K562 (cell line): ENCODE measurements at regions not wholly inside any gene's neighbourhood (a gene's known extent, or its start where the extent isn't known, plus 50 kb on each side); places are given as distances from the start of the nearest gene placed in this dataset.
"Not testable (repeated sequence)": the region's sequence is repeated elsewhere in the genome, so short reads cannot be mapped to it uniquely, and the experiment has no call there.

ENCODE experiments used
- ATAC-seq: fragments of 200-7000 bp; cut with Tn5 transposase; 3 replicates; pipeline ENCODE4 v1.9.1; 2020; ENCODE audit warnings: moderate library complexity
- BruUV-seq: library from RNA; stranded (reverse); fragments of 400-500 nt; replicated peaks from 2 replicates; lab custom pipeline; 2021; lab: Mats Ljungman, UMichigan
- CTCF ChIA-PET: fragments of 300-600 bp; formaldehyde crosslinking; extraction: SDS; loops from one replicate; lab custom pipeline; 2021; ENCODE audit warnings: low intra/inter-chr PET ratio; lab: Yijun Ruan, JAX
- POLR2A ChIA-PET: fragments of 300-600, 350-650 bp; sonication (Branson Sonifier 250); formaldehyde crosslinking; extraction: SDS; loops from one replicate; lab custom pipeline; 2021; ENCODE audit warnings: antibody characterized with exemption, inconsistent platforms; lab: Yijun Ruan, JAX
- DNase-seq, 4 experiments: peaks; one replicate each; pipeline versions ENCODE4 v3.0.0 to v3.0.0-alpha.2; 2011 to 2018; ENCODE audit warnings: low spot score in 3 of 4, mixed read lengths in 3 of 4; ENCODE audit errors: extremely low read depth in 1 of 4
- FAIRE-seq: peaks from 2 replicates; lab custom pipeline; 2011; peaks lifted over from hg19 to GRCh38; lab: Jason Lieb, UNC
- H2AFZ ChIP-seq: 2 replicates; pipeline ENCODE4 v1.6.0; 2011; ENCODE audit warnings: low read depth, low read length, control low read depth, inconsistent platforms
- H3K27ac ChIP-seq: fragments of 200-600 bp; 3 replicates; pipeline ENCODE4 v1.8.0; 2011; ENCODE audit warnings: low read depth, mild to moderate bottlenecking, control low read depth, inconsistent platforms, low read length, moderate library complexity, mixed read lengths; ENCODE audit errors: extremely low read depth
- H3K27me3 ChIP-seq, 2 experiments: fragments of 300-600 bp in 1 of 2; 2 replicates in 1 of 2; 3 replicates in 1 of 2; pipeline versions ENCODE4 v1.6.0 to v1.8.0; 2011; ENCODE audit warnings: inconsistent platforms in 2 of 2, low read length in 2 of 2, mild to moderate bottlenecking in 1 of 2, mixed read lengths in 1 of 2, moderate library complexity in 1 of 2; ENCODE audit not compliant: control insufficient read depth in 2 of 2, insufficient read depth in 2 of 2
- H3K36me3 ChIP-seq: fragments of 300-600 bp; 3 replicates; pipeline ENCODE4 v1.8.0; 2011; ENCODE audit warnings: mild to moderate bottlenecking, low read length, inconsistent platforms; ENCODE audit not compliant: control insufficient read depth, insufficient read depth
- H3K4me1 ChIP-seq, 2 experiments: fragments of 200-600 bp in 1 of 2; replicated peaks in 1 of 2; 2 replicates in 1 of 2; 3 replicates in 1 of 2; pipeline versions ENCODE4 v1.5.1 to v1.8.0; 2011; ENCODE audit warnings: inconsistent platforms in 2 of 2, low read length in 2 of 2, mild to moderate bottlenecking in 1 of 2, mixed read lengths in 1 of 2, moderate library complexity in 1 of 2; ENCODE audit not compliant: control insufficient read depth in 2 of 2, insufficient read depth in 2 of 2
- H3K4me2 ChIP-seq: 2 replicates; pipeline ENCODE4 v1.6.1; 2011; ENCODE audit warnings: low read length, control low read depth, inconsistent platforms, mixed read lengths; ENCODE audit not compliant: insufficient read depth
- H3K4me3 ChIP-seq: fragments of 200-600 bp; sonication (generic), shearing (Covaris generic); 2 replicates; pipeline ENCODE4 v1.5.1; 2016; ENCODE audit warnings: control low read depth, inconsistent platforms
- H3K79me2 ChIP-seq: fragments of 200-600 bp; 3 replicates; pipeline ENCODE4 v1.8.0; 2011; ENCODE audit warnings: low read length, inconsistent platforms; ENCODE audit not compliant: control insufficient read depth, insufficient read depth
- H3K9ac ChIP-seq, 2 experiments: 2 replicates each; pipeline versions ENCODE4 v1.6.0 to v1.6.1; 2011; ENCODE audit warnings: low read depth in 2 of 2, low read length in 2 of 2, control low read depth in 1 of 2, inconsistent platforms in 1 of 2, mild to moderate bottlenecking in 1 of 2, mixed read lengths in 1 of 2; ENCODE audit not compliant: insufficient read depth in 1 of 2
- H3K9me1 ChIP-seq: one replicate; pipeline ENCODE4 v1.6.0; 2011; ENCODE audit warnings: inconsistent platforms, mild to moderate bottlenecking, low read length, moderate library complexity; ENCODE audit not compliant: control insufficient read depth, insufficient read depth
- H3K9me3 ChIP-seq: replicated peaks from 2 replicates; pipeline ENCODE4 v1.5.1; 2011; ENCODE audit warnings: low read depth, low read length, inconsistent platforms; ENCODE audit not compliant: control insufficient read depth, insufficient read depth
- H4K20me1 ChIP-seq: replicated peaks from 2 replicates; pipeline ENCODE4 v1.6.1; 2011; ENCODE audit warnings: low read length, inconsistent platforms, mixed read lengths; ENCODE audit not compliant: control insufficient read depth, insufficient read depth
- GABPB2 ChIP-seq: fragments of 250-450 bp; sonication (Bioruptor Pico); conservative IDR thresholded peaks from 2 replicates; pipeline ENCODE4 v1.5.1; 2021; ENCODE audit warnings: mild to moderate bottlenecking
- HOXB6 ChIP-seq: fragments of 250-450 bp; sonication (Bioruptor Pico); IDR thresholded peaks from 2 replicates; pipeline ENCODE4 v1.5.1; 2022; ENCODE audit warnings: mild to moderate bottlenecking, borderline replicate concordance
- MTF1 ChIP-seq: fragments of 250-450 bp; sonication (Bioruptor Pico); IDR thresholded peaks from 2 replicates; pipeline ENCODE4 v1.9.0; 2021; ENCODE audit warnings: moderate library complexity, mild to moderate bottlenecking, inconsistent platforms, borderline replicate concordance
- NFIX ChIP-seq: fragments of 250-450 bp; sonication (Bioruptor Pico); IDR thresholded peaks from 2 replicates; pipeline ENCODE4 v1.4.0; 2020; ENCODE audit warnings: low read depth, mild to moderate bottlenecking, moderate library complexity
- NR2F6 ChIP-seq: fragments of 450-650 bp; formaldehyde crosslinking; IDR thresholded peaks from 2 replicates; pipeline ENCODE4 v1.4.0; 2020; ENCODE audit warnings: mild to moderate bottlenecking
- PHTF2 ChIP-seq: fragments of 250-450 bp; sonication (Bioruptor Pico); IDR thresholded peaks from 2 replicates; pipeline ENCODE4 v1.5.0; 2021; ENCODE audit warnings: mild to moderate bottlenecking
- PPARD ChIP-seq: fragments of 250-450 bp; sonication (Bioruptor Pico); IDR thresholded peaks from 2 replicates; pipeline ENCODE4 v1.8.0; 2022; ENCODE audit warnings: inconsistent platforms, mild to moderate bottlenecking, moderate library complexity
- SRF ChIP-seq, 2 experiments: fragments of 250-450, 450-650 bp in 1 of 2; sonication (Bioruptor Pico) in 1 of 2; sonication (generic) in 1 of 2; formaldehyde crosslinking; IDR thresholded peaks; 2 replicates each; pipeline versions ENCODE4 v1.5.0 to v1.5.1; 2020 to 2022; ENCODE audit warnings: mild to moderate bottlenecking in 1 of 2, missing genetic modification reagents in 1 of 2
- ZFP30 ChIP-seq: fragments of 250-450 bp; sonication (Bioruptor Pico); IDR thresholded peaks from 2 replicates; pipeline ENCODE4 v1.8.0; 2022; ENCODE audit warnings: moderate library complexity, mild to moderate bottlenecking, inconsistent platforms, borderline replicate concordance
- ZNF79 ChIP-seq: fragments of 250-450 bp; sonication (Bioruptor Pico); IDR thresholded peaks from 2 replicates; pipeline ENCODE4 v1.4.0; 2020; ENCODE audit warnings: low read depth, mild to moderate bottlenecking, moderate library complexity
- WGBS: fragments of 100-300 bp; shearing (Covaris generic); methylation state at CpG from one replicate; pipeline ENCODE4 v1.1.6; 2016; ENCODE audit warnings: low coverage, mixed read lengths; ENCODE audit not compliant: insufficient coverage; ENCODE audit errors: missing lambda C conversion rate; 5-methylcytosine and 5-hydroxymethylcytosine counted together
- in situ Hi-C: fragments of 300-500 bp; cut with MboI; formaldehyde crosslinking; loops from 4 replicates; pipeline ENCODE4 v1.15.0; 2018; ENCODE audit warnings: inconsistent platforms, mixed read lengths
- intact Hi-C: fragments of 100-400 bp; cut with micrococcal nuclease; formaldehyde crosslinking; loops from 2 replicates; pipeline ENCODE4 v1.14.2; 2022
- TF ChIP-seq, protein P1 (sequence below): fragments of 250-450 bp; sonication (Bioruptor Pico); IDR thresholded peaks from 2 replicates; pipeline ENCODE4 v1.8.0; 2022; ENCODE audit warnings: inconsistent platforms, mild to moderate bottlenecking, moderate library complexity, borderline replicate concordance
- TF ChIP-seq, protein P2 (sequence below), 3 experiments: fragments of 200-800 bp in 1 of 3; fragments of 250-450 bp in 1 of 3; fragments of 450-650 bp in 1 of 3; sonication (Bioruptor Pico) in 1 of 3; sonication (Bioruptor generic) in 1 of 3; formaldehyde crosslinking in 1 of 3; IDR thresholded peaks; 2 replicates each; pipeline versions ENCODE4 v1.6.1 to v1.8.0; 2016 to 2022; ENCODE audit warnings: mild to moderate bottlenecking in 2 of 3, missing genetic modification characterization in 2 of 3, missing compliant biosample characterization in 1 of 3, moderate library complexity in 1 of 3
- TF ChIP-seq, protein P3 (sequence below): fragments of 250-450 bp; sonication (Bioruptor Pico); IDR thresholded peaks from 2 replicates; pipeline ENCODE4 v1.4.0; 2020; ENCODE audit warnings: mild to moderate bottlenecking, moderate library complexity

DNA sequence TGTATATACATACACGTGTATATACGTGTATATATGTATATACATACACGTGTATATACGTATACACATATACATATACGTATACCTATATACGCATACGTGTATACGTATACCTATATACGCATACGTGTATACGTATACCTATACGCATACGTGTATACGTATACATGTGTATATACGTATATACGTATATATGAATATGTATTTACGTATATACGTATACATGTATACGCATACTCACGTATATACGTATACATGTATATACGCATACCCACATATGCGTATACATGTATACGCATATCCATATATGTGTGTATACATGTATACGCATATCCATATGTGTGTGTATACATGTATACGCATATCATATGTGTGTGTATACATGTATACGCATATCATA is 487.8 kb upstream of the TMEFF2 start:
- WGBS, result 86% methylated on average over 19 of the region's 27 CpGs
- in situ Hi-C loops, H3K4me3 ChIP-seq, BruUV-seq, ATAC-seq, FAIRE-seq, H3K27ac ChIP-seq, DNase-seq, H3K27me3 ChIP-seq, POLR2A ChIA-PET, CTCF ChIA-PET, H3K9ac ChIP-seq, H3K36me3 ChIP-seq, H4K20me1 ChIP-seq, H3K4me2 ChIP-seq, H2AFZ ChIP-seq, intact Hi-C loops, H3K4me1 ChIP-seq, H3K9me1 ChIP-seq, H3K79me2 ChIP-seq, H3K9me3 ChIP-seq: not testable (repeated sequence)
- TF ChIP-seq PPARD (CRISPR knock-in tag), result peak; percentile 83
- peak; percentile 71; the same call in 1 of the 2 replicates for TF ChIP-seq PHTF2 (CRISPR knock-in tag)
- 0 out of 2 replicates have a peak, but pooled peaks have one; percentile 19 for TF ChIP-seq ZNF79 (CRISPR knock-in tag)
- TF ChIP-seq NFIX (CRISPR knock-in tag), result peak; percentile 78
- TF ChIP-seq, protein P1, sequence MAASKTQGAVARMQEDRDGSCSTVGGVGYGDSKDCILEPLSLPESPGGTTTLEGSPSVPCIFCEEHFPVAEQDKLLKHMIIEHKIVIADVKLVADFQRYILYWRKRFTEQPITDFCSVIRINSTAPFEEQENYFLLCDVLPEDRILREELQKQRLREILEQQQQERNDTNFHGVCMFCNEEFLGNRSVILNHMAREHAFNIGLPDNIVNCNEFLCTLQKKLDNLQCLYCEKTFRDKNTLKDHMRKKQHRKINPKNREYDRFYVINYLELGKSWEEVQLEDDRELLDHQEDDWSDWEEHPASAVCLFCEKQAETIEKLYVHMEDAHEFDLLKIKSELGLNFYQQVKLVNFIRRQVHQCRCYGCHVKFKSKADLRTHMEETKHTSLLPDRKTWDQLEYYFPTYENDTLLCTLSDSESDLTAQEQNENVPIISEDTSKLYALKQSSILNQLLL (CRISPR knock-in tag), result peak; percentile 99
- TF ChIP-seq ZFP30 (CRISPR knock-in tag), result peak; percentile 63; the same call in 1 of the 2 replicates
- TF ChIP-seq, protein P2, sequence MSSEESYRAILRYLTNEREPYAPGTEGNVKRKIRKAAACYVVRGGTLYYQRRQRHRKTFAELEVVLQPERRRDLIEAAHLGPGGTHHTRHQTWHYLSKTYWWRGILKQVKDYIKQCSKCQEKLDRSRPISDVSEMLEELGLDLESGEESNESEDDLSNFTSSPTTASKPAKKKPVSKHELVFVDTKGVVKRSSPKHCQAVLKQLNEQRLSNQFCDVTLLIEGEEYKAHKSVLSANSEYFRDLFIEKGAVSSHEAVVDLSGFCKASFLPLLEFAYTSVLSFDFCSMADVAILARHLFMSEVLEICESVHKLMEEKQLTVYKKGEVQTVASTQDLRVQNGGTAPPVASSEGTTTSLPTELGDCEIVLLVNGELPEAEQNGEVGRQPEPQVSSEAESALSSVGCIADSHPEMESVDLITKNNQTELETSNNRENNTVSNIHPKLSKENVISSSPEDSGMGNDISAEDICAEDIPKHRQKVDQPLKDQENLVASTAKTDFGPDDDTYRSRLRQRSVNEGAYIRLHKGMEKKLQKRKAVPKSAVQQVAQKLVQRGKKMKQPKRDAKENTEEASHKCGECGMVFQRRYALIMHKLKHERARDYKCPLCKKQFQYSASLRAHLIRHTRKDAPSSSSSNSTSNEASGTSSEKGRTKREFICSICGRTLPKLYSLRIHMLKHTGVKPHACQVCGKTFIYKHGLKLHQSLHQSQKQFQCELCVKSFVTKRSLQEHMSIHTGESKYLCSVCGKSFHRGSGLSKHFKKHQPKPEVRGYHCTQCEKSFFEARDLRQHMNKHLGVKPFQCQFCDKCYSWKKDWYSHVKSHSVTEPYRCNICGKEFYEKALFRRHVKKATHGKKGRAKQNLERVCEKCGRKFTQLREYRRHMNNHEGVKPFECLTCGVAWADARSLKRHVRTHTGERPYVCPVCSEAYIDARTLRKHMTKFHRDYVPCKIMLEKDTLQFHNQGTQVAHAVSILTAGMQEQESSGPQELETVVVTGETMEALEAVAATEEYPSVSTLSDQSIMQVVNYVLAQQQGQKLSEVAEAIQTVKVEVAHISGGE (CRISPR knock-in tag; IDR thresholded peaks at IDR 0.05), result peak in 1 of 3 experiments; percentile 78; a peak in 2 of 6 replicates
- TF ChIP-seq GABPB2 (CRISPR knock-in tag), result peak; percentile 94
- peak; percentile 90 for TF ChIP-seq NR2F6 (CRISPR knock-in tag)
- TF ChIP-seq SRF (CRISPR knock-in tag; IDR thresholded peaks at IDR 0.05), result peak in 1 of 2 experiments; percentile 29; a peak in 1 of 4 replicates
- peak; percentile 88 for TF ChIP-seq HOXB6 (CRISPR knock-in tag)
- TF ChIP-seq MTF1 (CRISPR knock-in tag), result peak; percentile 92
- TF ChIP-seq, protein P3, sequence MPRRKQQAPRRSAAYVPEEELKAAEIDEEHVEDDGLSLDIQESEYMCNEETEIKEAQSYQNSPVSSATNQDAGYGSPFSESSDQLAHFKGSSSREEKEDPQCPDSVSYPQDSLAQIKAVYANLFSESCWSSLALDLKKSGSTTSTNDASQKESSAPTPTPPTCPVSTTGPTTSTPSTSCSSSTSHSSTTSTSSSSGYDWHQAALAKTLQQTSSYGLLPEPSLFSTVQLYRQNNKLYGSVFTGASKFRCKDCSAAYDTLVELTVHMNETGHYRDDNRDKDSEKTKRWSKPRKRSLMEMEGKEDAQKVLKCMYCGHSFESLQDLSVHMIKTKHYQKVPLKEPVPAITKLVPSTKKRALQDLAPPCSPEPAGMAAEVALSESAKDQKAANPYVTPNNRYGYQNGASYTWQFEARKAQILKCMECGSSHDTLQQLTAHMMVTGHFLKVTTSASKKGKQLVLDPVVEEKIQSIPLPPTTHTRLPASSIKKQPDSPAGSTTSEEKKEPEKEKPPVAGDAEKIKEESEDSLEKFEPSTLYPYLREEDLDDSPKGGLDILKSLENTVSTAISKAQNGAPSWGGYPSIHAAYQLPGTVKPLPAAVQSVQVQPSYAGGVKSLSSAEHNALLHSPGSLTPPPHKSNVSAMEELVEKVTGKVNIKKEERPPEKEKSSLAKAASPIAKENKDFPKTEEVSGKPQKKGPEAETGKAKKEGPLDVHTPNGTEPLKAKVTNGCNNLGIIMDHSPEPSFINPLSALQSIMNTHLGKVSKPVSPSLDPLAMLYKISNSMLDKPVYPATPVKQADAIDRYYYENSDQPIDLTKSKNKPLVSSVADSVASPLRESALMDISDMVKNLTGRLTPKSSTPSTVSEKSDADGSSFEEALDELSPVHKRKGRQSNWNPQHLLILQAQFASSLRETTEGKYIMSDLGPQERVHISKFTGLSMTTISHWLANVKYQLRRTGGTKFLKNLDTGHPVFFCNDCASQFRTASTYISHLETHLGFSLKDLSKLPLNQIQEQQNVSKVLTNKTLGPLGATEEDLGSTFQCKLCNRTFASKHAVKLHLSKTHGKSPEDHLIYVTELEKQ (CRISPR knock-in tag), result 0 out of 2 replicates have a peak, but pooled peaks have one; percentile 31
